HEK293 (cell line): ENCODE measurements at regions not wholly inside any gene's neighbourhood (a gene's known extent, or its start where the extent isn't known, plus 50 kb on each side); places are given as distances from the start of the nearest gene placed in this dataset.

Experiments used
- CTCF ChIA-PET: fragments of 350-600 bp; formaldehyde crosslinking; extraction: SDS; loops from one replicate; lab custom pipeline; 2021; ENCODE audit warnings: antibody characterized with exemption; lab: Yijun Ruan, JAX
- POLR2A ChIA-PET: fragments of 300-600 bp; formaldehyde crosslinking; extraction: SDS; loops from one replicate; lab custom pipeline; 2020; ENCODE audit warnings: antibody characterized with exemption, inconsistent platforms; lab: Yijun Ruan, JAX
- H3K27ac ChIP-seq: fragments of 200-500 bp; sonication (Bioruptor generic); 2 replicates; pipeline ENCODE4 v1.5.1; 2014; ENCODE audit warnings: low read depth, low read length, control low read depth, inconsistent platforms; ENCODE audit errors: extremely low read depth
- H3K36me3 ChIP-seq, 2 experiments: fragments of 200-500 bp in 1 of 2; sonication (Bioruptor generic) in 1 of 2; 1 replicate in 1 of 2; 2 replicates in 1 of 2; pipeline ENCODE4 v1.5.1; 2014 to 2017; ENCODE audit warnings: inconsistent platforms in 2 of 2, low read length in 2 of 2; ENCODE audit not compliant: control insufficient read depth in 2 of 2, insufficient read depth in 1 of 2
- H3K4me1 ChIP-seq: fragments of 200-500 bp; sonication (Bioruptor generic); 2 replicates; pipeline ENCODE4 v1.5.1; 2014; ENCODE audit warnings: mild to moderate bottlenecking, low read length, inconsistent platforms; ENCODE audit not compliant: control insufficient read depth, insufficient read depth
- H3K4me3 ChIP-seq: 2 replicates; pipeline ENCODE4 v1.5.1; 2011; ENCODE audit warnings: low read depth, mild to moderate bottlenecking, control low read depth, low read length, moderate library complexity
- H3K9me3 ChIP-seq: fragments of 200-500 bp; sonication (Bioruptor generic); 2 replicates; pipeline ENCODE4 v1.5.1; 2014; ENCODE audit warnings: low read depth, low read length, inconsistent platforms; ENCODE audit not compliant: control insufficient read depth, insufficient read depth
- RBAK ChIP-seq: fragments of 450-650 bp; formaldehyde crosslinking; IDR thresholded peaks from 2 replicates; pipeline ENCODE4 v1.5.1; 2016; ENCODE audit warnings: missing biosample characterization, missing genetic modification characterization
- ZNF19 ChIP-seq: fragments of 450-650 bp; formaldehyde crosslinking; IDR thresholded peaks from 2 replicates; pipeline ENCODE4; 2016; ENCODE audit warnings: missing biosample characterization, missing genetic modification characterization, low read depth
- ZNF423 ChIP-seq: fragments of 450-650 bp; formaldehyde crosslinking; IDR thresholded peaks from 2 replicates; pipeline ENCODE4 v1.5.1; 2016; ENCODE audit warnings: missing biosample characterization, missing genetic modification characterization
- ZNF501 ChIP-seq: fragments of 450-650 bp; formaldehyde crosslinking; IDR thresholded peaks from 2 replicates; pipeline ENCODE4 v1.5.1; 2016; ENCODE audit warnings: missing biosample characterization, missing genetic modification characterization
- ZNF518A ChIP-seq: fragments of 450-650 bp; formaldehyde crosslinking; conservative IDR thresholded peaks from 2 replicates; pipeline ENCODE4 v1.5.1; 2016; ENCODE audit warnings: low read depth, missing biosample characterization, missing genetic modification characterization
- ZNF549 ChIP-seq: fragments of 450-650 bp; IDR thresholded peaks from 2 replicates; pipeline ENCODE4 v1.5.1; 2018; ENCODE audit warnings: missing biosample characterization, missing genetic modification characterization, mild to moderate bottlenecking, inconsistent platforms, moderate library complexity
- ZNF561 ChIP-seq: fragments of 450-650 bp; IDR thresholded peaks from 2 replicates; pipeline ENCODE4 v1.5.1; 2018; ENCODE audit warnings: missing biosample characterization, missing genetic modification characterization, borderline replicate concordance
- ZNF610 ChIP-seq: fragments of 450-650 bp; formaldehyde crosslinking; IDR thresholded peaks from 2 replicates; pipeline ENCODE4 v1.5.1; 2016; ENCODE audit warnings: missing biosample characterization, missing genetic modification characterization, borderline replicate concordance
- ZNF701 ChIP-seq: fragments of 450-650 bp; formaldehyde crosslinking; IDR thresholded peaks from 2 replicates; pipeline ENCODE4 v1.5.1; 2016; ENCODE audit warnings: missing biosample characterization, missing genetic modification characterization
- ZNF707 ChIP-seq: fragments of 450-650 bp; formaldehyde crosslinking; IDR thresholded peaks from 2 replicates; pipeline ENCODE4 v1.5.1; 2016; ENCODE audit warnings: missing biosample characterization, missing genetic modification characterization
- ZNF747 ChIP-seq: fragments of 450-650 bp; formaldehyde crosslinking; IDR thresholded peaks from 2 replicates; pipeline ENCODE4 v1.5.1; 2016; ENCODE audit warnings: missing biosample characterization, missing genetic modification characterization
- ZNF76 ChIP-seq: fragments of 450-650 bp; formaldehyde crosslinking; IDR thresholded peaks from 2 replicates; pipeline ENCODE4; 2016; ENCODE audit warnings: low read depth, missing biosample characterization, missing genetic modification characterization, borderline replicate concordance
- ZSCAN18 ChIP-seq: fragments of 450-650 bp; formaldehyde crosslinking; IDR thresholded peaks from 2 replicates; pipeline ENCODE4 v1.5.1; 2016; ENCODE audit warnings: missing biosample characterization, missing genetic modification characterization
- TF ChIP-seq, protein P1 (sequence below): fragments of 450-650 bp; formaldehyde crosslinking; IDR thresholded peaks from 2 replicates; pipeline ENCODE4 v1.5.1; 2016; ENCODE audit warnings: missing biosample characterization, missing genetic modification characterization
- TF ChIP-seq, protein P2 (sequence below): fragments of 450-650 bp; formaldehyde crosslinking; IDR thresholded peaks from 2 replicates; pipeline ENCODE4 v1.5.1; 2017; ENCODE audit warnings: missing biosample characterization, missing genetic modification characterization
- TF ChIP-seq, protein P3 (sequence below): fragments of 450-650 bp; formaldehyde crosslinking; conservative IDR thresholded peaks from 2 replicates; pipeline ENCODE4 v1.5.1; 2016; ENCODE audit warnings: low read depth, missing biosample characterization, missing genetic modification characterization
- TF ChIP-seq, protein P4 (sequence below): fragments of 450-650 bp; formaldehyde crosslinking; IDR thresholded peaks from 2 replicates; pipeline ENCODE4 v1.5.1; 2016; ENCODE audit warnings: missing biosample characterization, missing genetic modification characterization

GRCh38 chr17:34788696-34789095 lies 172.6 kb downstream of the CCT6B start:
- H3K9me3 ChIP-seq = no peaks in the 10 kb centered on the region
- TF ChIP-seq, protein P1, sequence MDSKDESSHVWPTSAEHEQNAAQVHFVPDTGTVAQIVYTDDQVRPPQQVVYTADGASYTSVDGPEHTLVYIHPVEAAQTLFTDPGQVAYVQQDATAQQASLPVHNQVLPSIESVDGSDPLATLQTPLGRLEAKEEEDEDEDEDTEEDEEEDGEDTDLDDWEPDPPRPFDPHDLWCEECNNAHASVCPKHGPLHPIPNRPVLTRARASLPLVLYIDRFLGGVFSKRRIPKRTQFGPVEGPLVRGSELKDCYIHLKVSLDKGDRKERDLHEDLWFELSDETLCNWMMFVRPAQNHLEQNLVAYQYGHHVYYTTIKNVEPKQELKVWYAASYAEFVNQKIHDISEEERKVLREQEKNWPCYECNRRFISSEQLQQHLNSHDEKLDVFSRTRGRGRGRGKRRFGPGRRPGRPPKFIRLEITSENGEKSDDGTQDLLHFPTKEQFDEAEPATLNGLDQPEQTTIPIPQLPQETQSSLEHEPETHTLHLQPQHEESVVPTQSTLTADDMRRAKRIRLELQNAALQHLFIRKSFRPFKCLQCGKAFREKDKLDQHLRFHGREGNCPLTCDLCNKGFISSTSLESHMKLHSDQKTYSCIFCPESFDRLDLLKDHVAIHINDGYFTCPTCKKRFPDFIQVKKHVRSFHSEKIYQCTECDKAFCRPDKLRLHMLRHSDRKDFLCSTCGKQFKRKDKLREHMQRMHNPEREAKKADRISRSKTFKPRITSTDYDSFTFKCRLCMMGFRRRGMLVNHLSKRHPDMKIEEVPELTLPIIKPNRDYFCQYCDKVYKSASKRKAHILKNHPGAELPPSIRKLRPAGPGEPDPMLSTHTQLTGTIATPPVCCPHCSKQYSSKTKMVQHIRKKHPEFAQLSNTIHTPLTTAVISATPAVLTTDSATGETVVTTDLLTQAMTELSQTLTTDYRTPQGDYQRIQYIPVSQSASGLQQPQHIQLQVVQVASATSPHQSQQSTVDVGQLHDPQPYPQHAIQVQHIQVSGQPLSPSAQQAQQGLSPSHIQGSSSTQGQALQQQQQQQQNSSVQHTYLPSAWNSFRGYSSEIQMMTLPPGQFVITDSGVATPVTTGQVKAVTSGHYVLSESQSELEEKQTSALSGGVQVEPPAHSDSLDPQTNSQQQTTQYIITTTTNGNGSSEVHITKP (tag by site-specific recombination) = no peak
- TF ChIP-seq ZNF19 (tag by site-specific recombination) (no peak), ZNF561 (no peak), ZNF707 (tag by site-specific recombination) (no peak), ZNF610 (tag by site-specific recombination) (no peak), ZNF501 (no peak), ZNF76 (tag by site-specific recombination) (no peak), ZNF747 (tag by site-specific recombination) (no peak), ZNF701 (tag by site-specific recombination) (no peak), ZSCAN18 (tag by site-specific recombination) (no peak), ZNF423 (tag by site-specific recombination) (no peak), ZNF518A (no peak), RBAK (tag by site-specific recombination) (no peak), ZNF549 (tag by site-specific recombination) (no peak)
- TF ChIP-seq, protein P2, sequence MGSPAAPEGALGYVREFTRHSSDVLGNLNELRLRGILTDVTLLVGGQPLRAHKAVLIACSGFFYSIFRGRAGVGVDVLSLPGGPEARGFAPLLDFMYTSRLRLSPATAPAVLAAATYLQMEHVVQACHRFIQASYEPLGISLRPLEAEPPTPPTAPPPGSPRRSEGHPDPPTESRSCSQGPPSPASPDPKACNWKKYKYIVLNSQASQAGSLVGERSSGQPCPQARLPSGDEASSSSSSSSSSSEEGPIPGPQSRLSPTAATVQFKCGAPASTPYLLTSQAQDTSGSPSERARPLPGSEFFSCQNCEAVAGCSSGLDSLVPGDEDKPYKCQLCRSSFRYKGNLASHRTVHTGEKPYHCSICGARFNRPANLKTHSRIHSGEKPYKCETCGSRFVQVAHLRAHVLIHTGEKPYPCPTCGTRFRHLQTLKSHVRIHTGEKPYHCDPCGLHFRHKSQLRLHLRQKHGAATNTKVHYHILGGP (tag by site-specific recombination) = no peak
- TF ChIP-seq, protein P3, sequence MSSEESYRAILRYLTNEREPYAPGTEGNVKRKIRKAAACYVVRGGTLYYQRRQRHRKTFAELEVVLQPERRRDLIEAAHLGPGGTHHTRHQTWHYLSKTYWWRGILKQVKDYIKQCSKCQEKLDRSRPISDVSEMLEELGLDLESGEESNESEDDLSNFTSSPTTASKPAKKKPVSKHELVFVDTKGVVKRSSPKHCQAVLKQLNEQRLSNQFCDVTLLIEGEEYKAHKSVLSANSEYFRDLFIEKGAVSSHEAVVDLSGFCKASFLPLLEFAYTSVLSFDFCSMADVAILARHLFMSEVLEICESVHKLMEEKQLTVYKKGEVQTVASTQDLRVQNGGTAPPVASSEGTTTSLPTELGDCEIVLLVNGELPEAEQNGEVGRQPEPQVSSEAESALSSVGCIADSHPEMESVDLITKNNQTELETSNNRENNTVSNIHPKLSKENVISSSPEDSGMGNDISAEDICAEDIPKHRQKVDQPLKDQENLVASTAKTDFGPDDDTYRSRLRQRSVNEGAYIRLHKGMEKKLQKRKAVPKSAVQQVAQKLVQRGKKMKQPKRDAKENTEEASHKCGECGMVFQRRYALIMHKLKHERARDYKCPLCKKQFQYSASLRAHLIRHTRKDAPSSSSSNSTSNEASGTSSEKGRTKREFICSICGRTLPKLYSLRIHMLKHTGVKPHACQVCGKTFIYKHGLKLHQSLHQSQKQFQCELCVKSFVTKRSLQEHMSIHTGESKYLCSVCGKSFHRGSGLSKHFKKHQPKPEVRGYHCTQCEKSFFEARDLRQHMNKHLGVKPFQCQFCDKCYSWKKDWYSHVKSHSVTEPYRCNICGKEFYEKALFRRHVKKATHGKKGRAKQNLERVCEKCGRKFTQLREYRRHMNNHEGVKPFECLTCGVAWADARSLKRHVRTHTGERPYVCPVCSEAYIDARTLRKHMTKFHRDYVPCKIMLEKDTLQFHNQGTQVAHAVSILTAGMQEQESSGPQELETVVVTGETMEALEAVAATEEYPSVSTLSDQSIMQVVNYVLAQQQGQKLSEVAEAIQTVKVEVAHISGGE (tag by site-specific recombination) = no peak
- TF ChIP-seq, protein P4, sequence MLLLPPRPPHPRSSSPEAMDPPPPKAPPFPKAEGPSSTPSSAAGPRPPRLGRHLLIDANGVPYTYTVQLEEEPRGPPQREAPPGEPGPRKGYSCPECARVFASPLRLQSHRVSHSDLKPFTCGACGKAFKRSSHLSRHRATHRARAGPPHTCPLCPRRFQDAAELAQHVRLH (tag by site-specific recombination) = no peak
- no peaks in the 10 kb centered on the region for H3K36me3 ChIP-seq
- H3K27ac ChIP-seq = no peak overlapping the region
- no peaks in the 10 kb centered on the region for H3K4me1 ChIP-seq
- ChIA-PET CTCF (no interaction called here), POLR2A (no interaction called here)
- H3K4me3 ChIP-seq = no peak overlapping the region
